Testis (tissue), 2 donors: ENCODE measurements at regions not wholly inside any gene's neighbourhood (a gene's known extent, or its start where the extent isn't known, plus 50 kb on each side); places are given as distances from the start of the nearest gene placed in this dataset.

ENCODE experiments used
- DNase-seq: peaks from one replicate; pipeline ENCODE4 v3.0.0-alpha.2; 2019
- H3K27ac ChIP-seq, 2 donors: fragments of 200-600 bp; sonication (generic); one replicate each; pipeline ENCODE4 v1.5.1; 2019
- H3K27me3 ChIP-seq: fragments of 200-600 bp; sonication (generic); one replicate; pipeline ENCODE4 v1.5.1; 2019
- H3K36me3 ChIP-seq: fragments of 200-600 bp; sonication (generic); one replicate; pipeline ENCODE4 v1.5.1; 2017; ENCODE audit warnings: low read depth; ENCODE audit errors: missing control alignments
- H3K4me1 ChIP-seq: fragments of 200-600 bp; sonication (generic); one replicate; pipeline ENCODE4 v1.5.1; 2019
- H3K4me3 ChIP-seq, 2 donors: fragments of 200-600 bp; sonication (generic); one replicate each; pipeline ENCODE4 v1.5.1; 2017 to 2019
- H3K9me3 ChIP-seq: fragments of 200-600 bp; sonication (generic); one replicate; pipeline ENCODE4 v1.5.1; 2017
- POLR2A ChIP-seq: fragments of 450-650 bp; IDR thresholded peaks from one replicate; pipeline ENCODE4 v1.6.1; 2017; ENCODE audit warnings: antibody characterized with exemption, mild to moderate bottlenecking, moderate library complexity
- WGBS, 2 donors: methylation state at CpG; one replicate each; pipeline ENCODE4 v1.1.5; 2018; 5-methylcytosine and 5-hydroxymethylcytosine counted together
- intact Hi-C: fragments of 100-400 bp; cut with DNase I; formaldehyde crosslinking; loops from one replicate; pipeline ENCODE4 v1.15.1; 2023; ENCODE audit warnings: low total_unique reads
- TF ChIP-seq, protein P1 (sequence below), 3 experiments: fragments of 450-650 bp in 2 of 3; fragments of 200-600 bp in 1 of 3; sonication (generic) in 1 of 3; IDR thresholded peaks; one replicate each; pipeline ENCODE4 v1.5.1; 2016 to 2019; ENCODE audit warnings: antibody characterized with exemption in 3 of 3, mild to moderate bottlenecking in 2 of 3, moderate library complexity in 1 of 3

DNA sequence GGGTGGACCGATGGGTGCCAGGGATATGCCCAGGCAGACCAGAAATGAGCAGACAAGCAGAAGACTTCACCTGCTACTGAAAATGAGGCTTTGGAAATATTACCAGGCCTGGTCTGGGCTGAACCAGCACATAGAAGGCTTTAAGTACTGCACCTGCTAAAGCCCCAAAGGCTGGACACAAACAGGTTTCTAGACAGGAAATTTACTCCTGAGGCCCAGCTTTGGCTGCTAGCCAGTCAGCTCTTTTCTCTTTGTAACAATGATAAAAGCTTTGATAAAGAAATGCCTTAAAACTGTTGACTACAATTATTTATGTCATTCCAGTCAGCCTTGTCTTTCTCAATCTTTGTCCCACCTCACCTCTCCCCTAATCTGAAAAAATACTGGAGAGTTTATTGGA is 228.9 kb upstream of the EGLN3 start:
- H3K9me3 ChIP-seq: no peaks in the 10 kb centered on the region
- H3K4me1 ChIP-seq: no peaks in the 10 kb centered on the region
- H3K36me3 ChIP-seq: no peaks in the 10 kb centered on the region
- WGBS, 2 donors: 100% methylated on average over 1 of the region's 1 CpG
- TF ChIP-seq, protein P1, sequence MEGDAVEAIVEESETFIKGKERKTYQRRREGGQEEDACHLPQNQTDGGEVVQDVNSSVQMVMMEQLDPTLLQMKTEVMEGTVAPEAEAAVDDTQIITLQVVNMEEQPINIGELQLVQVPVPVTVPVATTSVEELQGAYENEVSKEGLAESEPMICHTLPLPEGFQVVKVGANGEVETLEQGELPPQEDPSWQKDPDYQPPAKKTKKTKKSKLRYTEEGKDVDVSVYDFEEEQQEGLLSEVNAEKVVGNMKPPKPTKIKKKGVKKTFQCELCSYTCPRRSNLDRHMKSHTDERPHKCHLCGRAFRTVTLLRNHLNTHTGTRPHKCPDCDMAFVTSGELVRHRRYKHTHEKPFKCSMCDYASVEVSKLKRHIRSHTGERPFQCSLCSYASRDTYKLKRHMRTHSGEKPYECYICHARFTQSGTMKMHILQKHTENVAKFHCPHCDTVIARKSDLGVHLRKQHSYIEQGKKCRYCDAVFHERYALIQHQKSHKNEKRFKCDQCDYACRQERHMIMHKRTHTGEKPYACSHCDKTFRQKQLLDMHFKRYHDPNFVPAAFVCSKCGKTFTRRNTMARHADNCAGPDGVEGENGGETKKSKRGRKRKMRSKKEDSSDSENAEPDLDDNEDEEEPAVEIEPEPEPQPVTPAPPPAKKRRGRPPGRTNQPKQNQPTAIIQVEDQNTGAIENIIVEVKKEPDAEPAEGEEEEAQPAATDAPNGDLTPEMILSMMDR (IDR thresholded peaks at IDR 0.05): no peak
- no peak for TF ChIP-seq POLR2A
- intact Hi-C loops: no loop called here
- no peaks in the 10 kb centered on the region for H3K27me3 ChIP-seq
- no peak overlapping the region for H3K27ac ChIP-seq
- no peak overlapping the region for H3K4me3 ChIP-seq
- DNase-seq: no peak

DNA sequence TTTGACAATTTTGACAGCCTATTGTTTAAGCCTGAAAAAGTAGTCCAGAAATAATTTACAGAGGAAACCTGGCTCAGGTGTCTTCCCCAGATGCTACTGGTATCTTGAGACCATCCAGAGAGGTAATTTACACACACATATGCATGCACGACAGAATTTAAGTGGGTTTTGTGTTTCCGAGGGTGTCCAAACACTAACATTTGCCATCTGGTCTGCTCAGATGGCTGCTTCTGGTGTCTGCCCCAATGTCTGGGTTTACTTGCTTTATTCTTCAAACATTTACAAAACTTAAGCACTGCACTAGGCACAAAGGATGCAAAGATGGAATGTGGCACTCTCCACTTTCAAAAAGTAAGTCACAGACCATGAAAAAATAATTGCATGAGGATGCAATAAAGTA is 226.6 kb upstream of the EGLN3 start:
- DNase-seq: no peak
- no peak overlapping the region for H3K4me3 ChIP-seq
- H3K9me3 ChIP-seq: no peaks in the 10 kb centered on the region
- intact Hi-C loops: no loop called here
- H3K27ac ChIP-seq: no peak overlapping the region
- TF ChIP-seq, protein P1 (IDR thresholded peaks at IDR 0.05): no peak
- TF ChIP-seq POLR2A: no peak
- H3K36me3 ChIP-seq: no peaks in the 10 kb centered on the region
- 75 to 84% methylated on average over 2 of the region's 2 CpGs for WGBS, 2 donors
- no peaks in the 10 kb centered on the region for H3K4me1 ChIP-seq
- H3K27me3 ChIP-seq: no peaks in the 10 kb centered on the region

DNA sequence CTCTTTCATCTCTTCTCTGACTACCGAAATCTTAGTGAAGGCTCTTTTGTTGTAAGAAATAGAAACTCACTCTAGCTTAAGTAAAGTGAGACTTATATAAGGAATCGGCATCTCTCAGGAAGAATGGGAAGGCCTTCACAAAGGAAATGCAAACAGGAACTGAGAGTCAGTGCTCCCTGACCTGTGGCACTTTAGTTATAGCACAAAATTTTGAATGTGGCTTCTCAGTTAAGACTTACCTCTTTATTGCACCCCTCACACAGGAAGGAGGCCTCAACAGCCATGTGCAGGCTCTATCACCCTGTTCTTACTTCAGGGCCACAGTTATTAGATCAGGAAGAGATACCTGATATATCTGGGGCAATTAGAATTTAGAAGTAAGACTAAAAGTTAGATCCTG is 224.7 kb upstream of the EGLN3 start:
- no peak overlapping the region for H3K4me3 ChIP-seq
- H3K27me3 ChIP-seq: no peaks in the 10 kb centered on the region
- no peak overlapping the region for H3K27ac ChIP-seq
- H3K4me1 ChIP-seq: no peaks in the 10 kb centered on the region
- no peaks in the 10 kb centered on the region for H3K9me3 ChIP-seq
- no peaks in the 10 kb centered on the region for H3K36me3 ChIP-seq
- no peak for DNase-seq
- TF ChIP-seq, protein P1 (IDR thresholded peaks at IDR 0.05): no peak
- no peak for TF ChIP-seq POLR2A
- intact Hi-C loops: no loop called here
- WGBS, 2 donors: 81 to 82% methylated on average over 2 of the region's 2 CpGs

DNA sequence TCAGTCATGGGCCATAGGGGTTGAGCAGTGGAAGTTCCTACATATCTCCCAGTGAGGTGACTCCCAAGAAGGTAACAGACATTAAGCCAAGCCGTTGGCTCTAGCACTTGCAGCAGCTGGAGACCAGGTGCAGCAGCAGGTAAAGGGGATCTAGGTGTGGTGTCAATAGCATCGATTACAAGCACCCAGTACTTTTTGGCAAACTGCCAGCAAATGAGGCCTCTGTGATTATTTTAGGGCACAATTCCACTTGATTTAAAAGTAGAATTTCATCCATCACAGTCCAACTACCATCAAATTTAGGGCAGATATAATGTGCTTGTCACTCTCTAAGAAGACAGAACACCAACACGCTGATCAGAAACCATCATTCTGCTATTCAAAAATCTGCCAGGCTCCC is 224.1 kb upstream of the EGLN3 start:
- no peak for DNase-seq
- no peaks in the 10 kb centered on the region for H3K36me3 ChIP-seq
- no peak overlapping the region for H3K4me3 ChIP-seq
- intact Hi-C loops: no loop called here
- no peak for TF ChIP-seq POLR2A
- TF ChIP-seq, protein P1 (IDR thresholded peaks at IDR 0.05): no peak
- H3K27ac ChIP-seq: no peak overlapping the region
- no peaks in the 10 kb centered on the region for H3K4me1 ChIP-seq
- WGBS, 2 donors: 89 to 98% methylated on average over 3 of the region's 3 CpGs
- H3K9me3 ChIP-seq: no peaks in the 10 kb centered on the region
- H3K27me3 ChIP-seq: no peaks in the 10 kb centered on the region

DNA sequence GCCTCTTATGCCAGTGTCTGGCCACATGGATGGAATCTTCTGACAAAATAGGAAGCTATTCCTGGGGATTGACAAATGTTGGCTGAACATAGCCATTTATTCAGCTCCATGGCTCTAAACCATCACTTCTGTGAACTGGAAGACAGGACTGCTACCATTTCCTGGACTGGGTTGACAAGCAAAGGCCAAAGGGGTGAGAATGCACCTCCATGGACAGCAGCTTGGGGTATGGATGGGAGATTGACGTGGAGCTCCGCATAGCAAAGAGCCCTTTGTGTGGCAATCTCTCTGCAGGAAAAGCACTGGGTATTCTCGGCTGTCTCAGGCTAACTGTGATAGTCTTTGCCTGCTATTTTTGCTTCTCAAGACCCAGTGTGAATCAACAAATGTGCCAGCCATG is 223.0 kb upstream of the EGLN3 start:
- H3K36me3 ChIP-seq: no peaks in the 10 kb centered on the region
- no peaks in the 10 kb centered on the region for H3K4me1 ChIP-seq
- intact Hi-C loops: no loop called here
- TF ChIP-seq, protein P1 (IDR thresholded peaks at IDR 0.05): no peak
- no peak for TF ChIP-seq POLR2A
- DNase-seq: no peak
- H3K27ac ChIP-seq: no peak overlapping the region
- no peaks in the 10 kb centered on the region for H3K27me3 ChIP-seq
- WGBS, 2 donors: 88 to 95% methylated on average over 3 of the region's 3 CpGs
- H3K4me3 ChIP-seq: no peak overlapping the region
- no peaks in the 10 kb centered on the region for H3K9me3 ChIP-seq
